SK-N-SH (cell line): ENCODE measurements at regions not wholly inside any gene's neighbourhood (a gene's known extent, or its start where the extent isn't known, plus 50 kb on each side); places are given as distances from the start of the nearest gene placed in this dataset.

ENCODE experiments used
- CTCF ChIA-PET: fragments of 300-600, 350-600 bp; formaldehyde crosslinking; extraction: SDS; loops from one replicate; lab custom pipeline; 2021; lab: Yijun Ruan, JAX
- POLR2A ChIA-PET: fragments of 350-600 bp; sonication (Branson Sonifier 250); formaldehyde crosslinking; extraction: SDS; loops from one replicate; lab custom pipeline; 2020; ENCODE audit warnings: antibody characterized with exemption, inconsistent platforms; lab: Yijun Ruan, JAX
- DNase-seq: peaks from one replicate; pipeline ENCODE4 v3.0.0; 2012
- H2AFZ ChIP-seq: fragments of 200-600 bp; sonication (generic); 2 replicates; pipeline ENCODE4 v1.8.1; 2016; ENCODE audit warnings: antibody characterized with exemption, mild to moderate bottlenecking, low read depth
- H3F3A ChIP-seq: fragments of 200-600 bp; sonication (generic); replicated peaks from 2 replicates; pipeline ENCODE3; 2016; ENCODE audit warnings: antibody characterized with exemption, mild to moderate bottlenecking; ENCODE audit not compliant: insufficient read depth
- H3K27ac ChIP-seq, 2 experiments: fragments of 200-500 bp in 1 of 2; fragments of 200-600 bp in 1 of 2; sonication (Bioruptor generic) in 1 of 2; sonication (generic), shearing (Covaris generic) in 1 of 2; 2 replicates each; pipeline versions ENCODE4 v1.5.1 to v1.6.1; 2014 to 2016; ENCODE audit warnings: low read depth in 2 of 2, inconsistent platforms in 1 of 2, low read length in 1 of 2, mild to moderate bottlenecking in 1 of 2, mixed read lengths in 1 of 2
- H3K27me3 ChIP-seq: fragments of 200-600 bp; sonication (generic), shearing (Covaris generic); 2 replicates; pipeline ENCODE4 v1.6.1; 2016; ENCODE audit warnings: mixed run types; ENCODE audit not compliant: insufficient read depth
- H3K36me3 ChIP-seq, 2 experiments: fragments of 200-500 bp in 1 of 2; fragments of 200-600 bp in 1 of 2; sonication (Bioruptor generic) in 1 of 2; sonication (generic) in 1 of 2; replicated peaks in 1 of 2; 2 replicates each; pipeline versions ENCODE3 to v1.5.1; 2014 to 2016; ENCODE audit warnings: low read length in 1 of 2, mild to moderate bottlenecking in 1 of 2; ENCODE audit not compliant: insufficient read depth in 2 of 2, control insufficient read depth in 1 of 2
- H3K4me1 ChIP-seq, 2 experiments: fragments of 200-500 bp in 1 of 2; fragments of 200-600 bp in 1 of 2; sonication (Bioruptor generic) in 1 of 2; sonication (generic), shearing (Covaris generic) in 1 of 2; 2 replicates each; pipeline versions ENCODE4 v1.5.1 to v1.6.1; 2014 to 2016; ENCODE audit warnings: low read depth in 1 of 2, low read length in 1 of 2, mixed run types in 1 of 2; ENCODE audit not compliant: insufficient read depth in 2 of 2, control insufficient read depth in 1 of 2
- H3K4me2 ChIP-seq: fragments of 200-600 bp; sonication (generic), shearing (Covaris generic); 2 replicates; pipeline ENCODE4 v1.6.1; 2017; ENCODE audit warnings: mixed run types
- H3K4me3 ChIP-seq, 2 experiments: fragments of 200-500 bp in 1 of 2; fragments of 200-600 bp in 1 of 2; sonication (Bioruptor generic) in 1 of 2; sonication (generic), shearing (Covaris generic) in 1 of 2; 2 replicates each; pipeline versions ENCODE4 v1.5.1 to v1.8.1; 2014 to 2016; ENCODE audit warnings: low read depth in 2 of 2, inconsistent platforms in 1 of 2, low read length in 1 of 2, mild to moderate bottlenecking in 1 of 2, mixed read lengths in 1 of 2, moderate library complexity in 1 of 2
- H3K79me2 ChIP-seq: fragments of 200-600 bp; sonication (generic); 2 replicates; pipeline ENCODE4 v1.8.1; 2017; ENCODE audit warnings: mild to moderate bottlenecking; ENCODE audit not compliant: insufficient read depth
- H3K9ac ChIP-seq: fragments of 200-600 bp; sonication (generic); 2 replicates; pipeline ENCODE4 v1.6.1; 2017; ENCODE audit warnings: mixed run types
- H3K9me2 ChIP-seq: fragments of 200-600 bp; sonication (generic); 2 replicates; pipeline ENCODE4 v1.6.1; 2017; ENCODE audit warnings: mixed run types
- H3K9me3 ChIP-seq: fragments of 200-600 bp; sonication (generic); 2 replicates; pipeline ENCODE4 v1.6.1; 2017; ENCODE audit warnings: mixed run types, mild to moderate bottlenecking, moderate library complexity
- H4K20me1 ChIP-seq: fragments of 200-600 bp; sonication (generic); 2 replicates; pipeline ENCODE4 v1.6.1; 2017; ENCODE audit warnings: mild to moderate bottlenecking, mixed run types; ENCODE audit not compliant: insufficient read depth
- CTCF ChIP-seq: fragments of 200-600 bp; sonication (generic); IDR thresholded peaks from 2 replicates; pipeline ENCODE4 v1.6.1; 2017; ENCODE audit warnings: antibody characterized with exemption, mild to moderate bottlenecking, moderate library complexity
- EP300 ChIP-seq, 2 experiments: IDR thresholded peaks; 2 replicates each; pipeline versions ENCODE4 v1.4.0 to v1.6.1; 2012; ENCODE audit warnings: borderline replicate concordance in 1 of 2, low read depth in 1 of 2, low read length in 1 of 2
- FOSL2 ChIP-seq: IDR thresholded peaks from 2 replicates; pipeline ENCODE4 v1.4.0; 2012; ENCODE audit warnings: low read depth, mild to moderate bottlenecking, moderate library complexity, borderline replicate concordance
- FOXM1 ChIP-seq: IDR thresholded peaks from 2 replicates; pipeline ENCODE4 v1.4.0; 2012; ENCODE audit warnings: low read depth, mild to moderate bottlenecking
- GABPA ChIP-seq: IDR thresholded peaks from 2 replicates; pipeline ENCODE4 v1.4.0; 2012; ENCODE audit warnings: low read depth, mild to moderate bottlenecking
- GATA2 ChIP-seq: sonication (generic); formaldehyde crosslinking; IDR thresholded peaks from 2 replicates; pipeline ENCODE4 v1.5.0; 2020; ENCODE audit warnings: mild to moderate bottlenecking, missing genetic modification reagents
- IRF3 ChIP-seq: fragments of 150-350 bp; IDR thresholded peaks from 2 replicates; pipeline ENCODE4 v1.6.1; 2016; ENCODE audit warnings: mild to moderate bottlenecking, low read depth, low read length
- MAX ChIP-seq: IDR thresholded peaks from 2 replicates; pipeline ENCODE4 v1.4.0; 2012; ENCODE audit warnings: low read depth
- MEF2A ChIP-seq: IDR thresholded peaks from 2 replicates; pipeline ENCODE4 v1.4.0; 2012; ENCODE audit warnings: low read depth, borderline replicate concordance
- MXI1 ChIP-seq: IDR thresholded peaks from 2 replicates; pipeline ENCODE4 v1.6.1; 2012; ENCODE audit warnings: mild to moderate bottlenecking, low read depth, low read length, improper control_type of control experiment
- PBX3 ChIP-seq: IDR thresholded peaks from 2 replicates; pipeline ENCODE4; 2012
- POLR2AphosphoS5 ChIP-seq: IDR thresholded peaks from 2 replicates; pipeline ENCODE4 v1.6.1; 2012; ENCODE audit warnings: low read depth, low read length
- RAD21 ChIP-seq: IDR thresholded peaks from 2 replicates; pipeline ENCODE4 v1.6.1; 2012; ENCODE audit warnings: mild to moderate bottlenecking, low read length
- RCOR1 ChIP-seq: fragments of 150-350 bp; IDR thresholded peaks from 2 replicates; pipeline ENCODE4 v1.6.1; 2017; ENCODE audit warnings: antibody characterized with exemption, low read length
- REST ChIP-seq: IDR thresholded peaks from 2 replicates; pipeline ENCODE4 v1.6.1; 2012; ENCODE audit warnings: mild to moderate bottlenecking, low read depth, low read length, moderate library complexity
- RXRA ChIP-seq: IDR thresholded peaks from 2 replicates; pipeline ENCODE4 v1.4.0; 2012; ENCODE audit warnings: low read depth, mild to moderate bottlenecking, borderline replicate concordance
- TAF1 ChIP-seq: IDR thresholded peaks from 2 replicates; pipeline ENCODE4 v1.6.1; 2012; ENCODE audit warnings: low read depth, mild to moderate bottlenecking, low read length, moderate library complexity, borderline replicate concordance
- USF2 ChIP-seq: fragments of 150-350 bp; IDR thresholded peaks from 2 replicates; pipeline ENCODE4 v1.6.1; 2017; ENCODE audit warnings: antibody characterized with exemption, low read length, low read depth, borderline replicate concordance
- WGBS: methylation state at CpG from one replicate; pipeline ENCODE4 v1.1.6; 2017; ENCODE audit warnings: low lambda C conversion rate; 5-methylcytosine and 5-hydroxymethylcytosine counted together

- Histone ChIP-seq H3F3A (no peaks in the 10 kb centered on the region), H3K36me3 (no peaks in the 10 kb centered on the region), H3K4me3 (no peak overlapping the region), H3K27me3 (no peaks in the 10 kb centered on the region), H3K9me2 (no peaks in the 10 kb centered on the region), H3K9me3 (no peaks in the 10 kb centered on the region), H4K20me1 (no peaks in the 10 kb centered on the region), H3K27ac (no peak overlapping the region), H3K79me2 (no peaks in the 10 kb centered on the region), H3K4me2 (no peak overlapping the region), H2AFZ (no peak overlapping the region), H3K9ac (no peak overlapping the region), H3K4me1 (no peaks in the 10 kb centered on the region)
- WGBS = 0% methylated on average over 1 of the region's 1 CpG
- no peak for DNase-seq
- ChIA-PET CTCF (no interaction called here), POLR2A (no interaction called here)
- TF ChIP-seq MEF2A = no peak
- TF ChIP-seq MXI1 = no peak
- no peak for TF ChIP-seq REST
- TF ChIP-seq IRF3 = no peak
- TF ChIP-seq POLR2AphosphoS5 = no peak
- no peak for TF ChIP-seq TAF1
- no peak for TF ChIP-seq PBX3
- TF ChIP-seq MAX = no peak
- no peak for TF ChIP-seq RCOR1
- no peak for TF ChIP-seq RAD21
- no peak for TF ChIP-seq GATA2 (CRISPR knock-in tag)
- no peak for TF ChIP-seq GABPA
- TF ChIP-seq USF2 = no peak
- no peak for TF ChIP-seq RXRA
- no peak for TF ChIP-seq FOXM1
- TF ChIP-seq EP300 (IDR thresholded peaks at IDR 0.05; ENCODE audit: borderline replicate concordance in 1 of 2, low read depth in 1 of 2, low read length in 1 of 2) = no peak
- no peak for TF ChIP-seq FOSL2
- TF ChIP-seq CTCF = no peak
These were observed 163.3 kb upstream of the RASGEF1B start for GRCh38 chr4:81634766-81635549.
